A549 (cell line): ENCODE measurements at regions not wholly inside any gene's neighbourhood (a gene's known extent, or its start where the extent isn't known, plus 50 kb on each side); places are given as distances from the start of the nearest gene placed in this dataset.

ENCODE experiments used
- ATAC-seq, 2 experiments: fragments of 200-7000 bp in 1 of 2; fragments of >200 bp in 1 of 2; cut with Nextera tagmentation in 1 of 2; cut with Tn5 transposase in 1 of 2; 3 replicates each; pipeline versions ENCODE4 v1.8.0 to v1.9.1; 2018 to 2020; ENCODE audit warnings: mild to moderate bottlenecking in 1 of 2, moderate library complexity in 1 of 2
- CTCF ChIA-PET: fragments of 300-600 bp; sonication (Branson Sonifier 250); formaldehyde crosslinking; extraction: SDS; loops from one replicate; lab custom pipeline; 2021; ENCODE audit warnings: antibody characterized with exemption, inconsistent platforms; lab: Yijun Ruan, JAX
- POLR2A ChIA-PET: fragments of 350-600 bp; formaldehyde crosslinking; extraction: SDS; loops from one replicate; lab custom pipeline; 2021; ENCODE audit warnings: antibody characterized with exemption, inconsistent platforms; lab: Yijun Ruan, JAX
- DNase-seq, 2 experiments: peaks; one replicate each; pipeline versions ENCODE4 v3.0.0 to v3.0.0-alpha.2; 2011 to 2016; ENCODE audit warnings: low read depth in 1 of 2, low spot score in 1 of 2
- FAIRE-seq: peaks from 2 replicates; lab custom pipeline; 2011; peaks lifted over from hg19 to GRCh38; lab: Jason Lieb, UNC
- H3K27ac ChIP-seq, 2 experiments: fragments of >200 bp; sonication (Bioruptor Twin); formaldehyde crosslinking; 3 replicates each; pipeline ENCODE4 v1.5.1; 2016 to 2017
- H3K4me1 ChIP-seq: fragments of >200 bp; sonication (Bioruptor Twin); formaldehyde crosslinking; 3 replicates; pipeline ENCODE4 v1.6.1; 2016
- H3K4me2 ChIP-seq: fragments of >200 bp; sonication (Bioruptor Twin); formaldehyde crosslinking; 3 replicates; pipeline ENCODE4 v1.6.1; 2016
- H3K4me3 ChIP-seq: fragments of >200 bp; sonication (Bioruptor Twin); formaldehyde crosslinking; 3 replicates; pipeline ENCODE4 v1.5.1; 2016
- H3K9me3 ChIP-seq: fragments of >200 bp; sonication (Bioruptor Twin); formaldehyde crosslinking; 3 replicates; pipeline ENCODE4 v1.6.1; 2016
- CBX2 ChIP-seq: fragments of 200-600 bp; sonication (generic); IDR thresholded peaks from 2 replicates; pipeline ENCODE4 v1.6.1; 2016; ENCODE audit warnings: low read depth, mild to moderate bottlenecking, borderline replicate concordance
- CEBPB ChIP-seq, 2 experiments: fragments of >200 bp in 1 of 2; sonication (Bioruptor Twin) in 1 of 2; formaldehyde crosslinking in 1 of 2; IDR thresholded peaks; 2 replicates each; pipeline ENCODE4 v1.6.1; 2012 to 2016
- CHD2 ChIP-seq: fragments of 150-350 bp; IDR thresholded peaks from 2 replicates; pipeline ENCODE4 v1.6.1; 2014; ENCODE audit warnings: low read length; ENCODE audit not compliant: partially characterized antibody
- EHF ChIP-seq: fragments of 250-450 bp; sonication (Bioruptor Pico); IDR thresholded peaks from 2 replicates; pipeline ENCODE4 v1.5.0; 2020; ENCODE audit warnings: mild to moderate bottlenecking
- ELK1 ChIP-seq: fragments of 150-350 bp; IDR thresholded peaks from 2 replicates; pipeline ENCODE4 v1.6.1; 2014; ENCODE audit warnings: low read depth, mild to moderate bottlenecking, low read length
- ESRRA ChIP-seq: fragments of 150-350 bp; IDR thresholded peaks from 2 replicates; pipeline ENCODE4 v1.6.1; 2014; ENCODE audit warnings: mild to moderate bottlenecking, low read length, borderline replicate concordance
- FOSB ChIP-seq: fragments of 250-450 bp; sonication (Bioruptor Pico); IDR thresholded peaks from 2 replicates; pipeline ENCODE4 v1.5.0; 2020; ENCODE audit warnings: mild to moderate bottlenecking, moderate library complexity
- FOXS1 ChIP-seq: fragments of 250-450 bp; sonication (Bioruptor Pico); IDR thresholded peaks from 2 replicates; pipeline ENCODE4 v1.5.0; 2020; ENCODE audit warnings: mild to moderate bottlenecking, moderate library complexity
- GATA3 ChIP-seq: IDR thresholded peaks from 2 replicates; pipeline ENCODE4 v1.6.1; 2012; ENCODE audit warnings: borderline replicate concordance
- HMGXB4 ChIP-seq: fragments of 250-450 bp; sonication (Bioruptor Pico); IDR thresholded peaks from 2 replicates; pipeline ENCODE4 v1.5.0; 2021; ENCODE audit warnings: mild to moderate bottlenecking, moderate library complexity, borderline replicate concordance
- HOXB13 ChIP-seq: fragments of 250-450 bp; sonication (Bioruptor Pico); IDR thresholded peaks from 2 replicates; pipeline ENCODE4 v1.5.0; 2020; ENCODE audit warnings: low read depth, mild to moderate bottlenecking, moderate library complexity
- JUN ChIP-seq, 2 experiments: fragments of >200 bp; sonication (Bioruptor Twin); formaldehyde crosslinking; IDR thresholded peaks; 2 replicates in 1 of 2; 3 replicates in 1 of 2; pipeline ENCODE4 v1.6.1; 2016 to 2017
- MAFK ChIP-seq: fragments of 450-650 bp; IDR thresholded peaks from 2 replicates; pipeline ENCODE4 v1.6.1; 2014; ENCODE audit not compliant: partially characterized antibody
- NR3C1 ChIP-seq: fragments of >200 bp; sonication (Bioruptor Twin); formaldehyde crosslinking; IDR thresholded peaks from 3 replicates; pipeline ENCODE4 v1.6.1; 2017
- PHF8 ChIP-seq: fragments of 200-600 bp; sonication (generic); IDR thresholded peaks from 2 replicates; pipeline ENCODE4 v1.6.1; 2016; ENCODE audit warnings: low read depth, mild to moderate bottlenecking, antibody characterized with exemption, moderate library complexity, borderline replicate concordance
- POLR2A ChIP-seq: IDR thresholded peaks from 2 replicates; pipeline ENCODE4 v1.6.1; 2012; ENCODE audit warnings: mild to moderate bottlenecking, low read length
- POLR2AphosphoS2 ChIP-seq: conservative IDR thresholded peaks from 2 replicates; pipeline ENCODE4 v1.6.1; 2012; ENCODE audit warnings: low read length, improper control_type of control experiment, inconsistent platforms
- RARB ChIP-seq: fragments of 250-450 bp; sonication (Bioruptor Pico); IDR thresholded peaks from 2 replicates; pipeline ENCODE4 v1.8.0; 2021; ENCODE audit warnings: mild to moderate bottlenecking, moderate library complexity
- RFX5 ChIP-seq: fragments of 450-650 bp; IDR thresholded peaks from 2 replicates; pipeline ENCODE4 v1.7.1; 2014; ENCODE audit warnings: antibody characterized with exemption, mild to moderate bottlenecking, moderate library complexity
- RNF2 ChIP-seq: fragments of 200-600 bp; sonication (generic); IDR thresholded peaks from 2 replicates; pipeline ENCODE4 v1.6.1; 2016; ENCODE audit warnings: low read depth, mild to moderate bottlenecking, antibody characterized with exemption, moderate library complexity, borderline replicate concordance
- SREBF2 ChIP-seq: fragments of 450-650 bp; IDR thresholded peaks from 2 replicates; pipeline ENCODE4 v1.6.1; 2014; ENCODE audit warnings: mild to moderate bottlenecking, moderate library complexity
- ZC3H11A ChIP-seq: fragments of 450-650 bp; IDR thresholded peaks from 2 replicates; pipeline ENCODE4 v1.6.1; 2014; ENCODE audit warnings: antibody characterized with exemption, mild to moderate bottlenecking
- ZSCAN20 ChIP-seq: fragments of 250-450 bp; sonication (Bioruptor Pico); IDR thresholded peaks from 2 replicates; pipeline ENCODE4 v1.8.0; 2022; ENCODE audit warnings: mild to moderate bottlenecking, moderate library complexity
- WGBS: methylation state at CpG from one replicate; pipeline ENCODE4 v1.1.6; 2017; ENCODE audit errors: missing lambda C conversion rate; 5-methylcytosine and 5-hydroxymethylcytosine counted together
- TF ChIP-seq, protein P1 (sequence below): fragments of >200 bp; sonication (Bioruptor Twin); formaldehyde crosslinking; IDR thresholded peaks from 2 replicates; pipeline ENCODE4 v1.6.1; 2016

- WGBS = 64% methylated on average over 3 of the region's 3 CpGs
- ChIA-PET POLR2A (no interaction called here), CTCF (no interaction called here)
- no peak for DNase-seq
- Histone ChIP-seq H3K4me2 (no peak overlapping the region), H3K4me3 (no peak overlapping the region), H3K9me3 (no peaks in the 10 kb centered on the region), H3K4me1 (no peaks in the 10 kb centered on the region), H3K27ac (no peak overlapping the region)
- TF ChIP-seq POLR2AphosphoS2 = no peak
- no peak for TF ChIP-seq FOSB (CRISPR knock-in tag)
- no peak for TF ChIP-seq CHD2
- TF ChIP-seq ZC3H11A = no peak
- no peak for TF ChIP-seq HMGXB4 (CRISPR knock-in tag)
- TF ChIP-seq EHF (CRISPR knock-in tag) = no peak
- no peak for TF ChIP-seq CBX2
- TF ChIP-seq, protein P1, sequence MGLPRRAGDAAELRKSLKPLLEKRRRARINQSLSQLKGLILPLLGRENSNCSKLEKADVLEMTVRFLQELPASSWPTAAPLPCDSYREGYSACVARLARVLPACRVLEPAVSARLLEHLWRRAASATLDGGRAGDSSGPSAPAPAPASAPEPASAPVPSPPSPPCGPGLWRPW = no peak
- TF ChIP-seq ESRRA = no peak
- TF ChIP-seq MAFK = no peak
- TF ChIP-seq PHF8 = no peak
- TF ChIP-seq JUN (IDR thresholded peaks at IDR 0.05) = no peak
- TF ChIP-seq RFX5 = no peak
- no peak for TF ChIP-seq GATA3
- no peak for TF ChIP-seq ZSCAN20
- no peak for TF ChIP-seq RARB (CRISPR knock-in tag)
- no peak for TF ChIP-seq ELK1
- TF ChIP-seq CEBPB (IDR thresholded peaks at IDR 0.05) = no peak
- TF ChIP-seq POLR2A = no peak
- TF ChIP-seq RNF2 = no peak
- ATAC-seq = no peak
- FAIRE-seq = no peak
Measured at GRCh38 chr11:95606824-95607223, 182.8 kb downstream of the FAM76B start.

DNA sequence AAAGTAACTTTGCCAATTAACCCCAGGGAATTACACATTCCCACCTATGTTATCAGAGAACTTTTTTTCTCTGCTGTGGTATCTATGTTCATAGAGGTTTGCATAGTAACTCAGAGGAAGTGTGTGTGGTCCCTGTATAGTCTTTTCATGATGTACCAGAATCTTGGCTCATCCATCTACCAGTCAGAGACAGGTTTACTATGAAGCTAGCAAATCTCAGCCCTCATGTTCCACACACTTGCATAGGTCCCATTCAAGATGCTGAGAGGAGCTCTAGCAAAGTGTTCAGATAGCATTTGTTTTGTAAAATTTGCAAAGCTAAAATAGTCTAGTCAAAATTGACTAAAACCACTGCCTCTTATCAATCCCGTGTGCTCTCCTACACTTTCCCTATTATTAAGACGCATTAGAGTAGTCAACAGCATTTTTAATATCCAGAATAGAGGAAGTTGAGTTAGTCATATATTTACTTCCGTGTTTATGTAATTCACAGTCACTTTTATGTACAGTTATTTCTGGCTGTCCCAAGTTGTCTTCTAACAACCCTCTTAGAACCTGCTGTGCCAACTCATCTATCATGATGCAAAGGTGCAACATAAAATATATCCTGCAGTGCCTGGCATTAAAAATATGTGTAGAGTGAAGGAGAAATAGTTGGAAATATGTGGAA lies 184.2 kb downstream of the FAM76B start:
- DNase-seq = no peak
- TF ChIP-seq SREBF2 (no peak), HOXB13 (CRISPR knock-in tag) (no peak), ZC3H11A (no peak), FOXS1 (no peak)
- Histone ChIP-seq H3K4me2 (no peak overlapping the region), H3K4me3 (no peak overlapping the region), H3K9me3 (no peaks in the 10 kb centered on the region), H3K27ac (no peak overlapping the region), H3K4me1 (no peaks in the 10 kb centered on the region)
- FAIRE-seq = no peak
- whole genome bisulfite sequencing = 18% methylated on average over 3 of the region's 3 CpGs
- POLR2A ChIA-PET = no interaction called here
- ATAC-seq = no peak
- CTCF ChIA-PET = no interaction called here

GRCh38 chr11:95599959-95600586 lies 189.5 kb downstream of the FAM76B start:
- CTCF ChIA-PET = no interaction called here
- DNase-seq (no peak), FAIRE-seq (no peak), ATAC-seq (no peak)
- TF ChIP-seq HOXB13 (CRISPR knock-in tag) = no peak
- TF ChIP-seq FOSB (CRISPR knock-in tag) = no peak
- TF ChIP-seq NR3C1 = no peak
- H3K4me3 ChIP-seq = no peak overlapping the region
- no peak overlapping the region for H3K4me2 ChIP-seq
- WGBS = 5% methylated on average over 2 of the region's 2 CpGs
- no peak overlapping the region for H3K27ac ChIP-seq
- no peaks in the 10 kb centered on the region for H3K4me1 ChIP-seq
- POLR2A ChIA-PET = no interaction called here
- no peaks in the 10 kb centered on the region for H3K9me3 ChIP-seq
